Prostate gland (tissue), 2 donors: ENCODE measurements at regions not wholly inside any gene's neighbourhood (a gene's known extent, or its start where the extent isn't known, plus 50 kb on each side); places are given as distances from the start of the nearest gene placed in this dataset.

Source experiments
- DNase-seq: peaks from one replicate; pipeline ENCODE4 v3.0.0-alpha.2; 2019; ENCODE audit warnings: low spot score
- H3K27ac ChIP-seq, 2 donors: fragments of 200-600 bp; sonication (generic); 2 replicates each; pipeline ENCODE4 v1.5.1; 2017 to 2019
- H3K27me3 ChIP-seq: fragments of 200-600 bp; sonication (generic); replicated peaks from 2 replicates; pipeline ENCODE4 v1.5.1; 2019; ENCODE audit not compliant: insufficient read depth
- H3K36me3 ChIP-seq, 2 donors: fragments of 200-600 bp; sonication (generic); 1 replicate in 1 of 2; 2 replicates in 1 of 2; pipeline versions ENCODE4 v1.5.1 to v1.8.1; 2017 to 2019
- H3K4me1 ChIP-seq: fragments of 200-600 bp; sonication (generic); replicated peaks from 2 replicates; pipeline ENCODE4 v1.5.1; 2019
- H3K4me3 ChIP-seq, 2 donors: fragments of 200-600 bp; sonication (generic); 2 replicates each; pipeline ENCODE4 v1.5.1; 2017 to 2019
- H3K9me3 ChIP-seq: fragments of 200-600 bp; sonication (generic); 2 replicates; pipeline ENCODE4 v1.5.1; 2017
- POLR2A ChIP-seq: fragments of 450-650 bp; IDR thresholded peaks from one replicate; pipeline ENCODE4 v1.6.1; 2016; ENCODE audit warnings: antibody characterized with exemption, mild to moderate bottlenecking
- POLR2AphosphoS5 ChIP-seq: sonication (generic); formaldehyde crosslinking; IDR thresholded peaks from one replicate; pipeline ENCODE4 v1.6.1; 2017; ENCODE audit warnings: antibody characterized with exemption
- WGBS: methylation state at CpG from one replicate; pipeline ENCODE4 v1.1.5; 2018; 5-methylcytosine and 5-hydroxymethylcytosine counted together
- intact Hi-C: fragments of 100-400 bp; cut with DNase I; formaldehyde crosslinking; loops from one replicate; pipeline ENCODE4 v1.14.2; 2022
- TF ChIP-seq, protein P1 (sequence below), 4 experiments: fragments of 200-600 bp in 2 of 4; fragments of 450-650 bp in 2 of 4; sonication (generic) in 2 of 4; IDR thresholded peaks; 1 replicate in 3 of 4; 2 replicates in 1 of 4; pipeline ENCODE4 v1.5.1; 2016 to 2019; ENCODE audit warnings: antibody characterized with exemption in 4 of 4, mild to moderate bottlenecking in 2 of 4, moderate library complexity in 2 of 4

DNA sequence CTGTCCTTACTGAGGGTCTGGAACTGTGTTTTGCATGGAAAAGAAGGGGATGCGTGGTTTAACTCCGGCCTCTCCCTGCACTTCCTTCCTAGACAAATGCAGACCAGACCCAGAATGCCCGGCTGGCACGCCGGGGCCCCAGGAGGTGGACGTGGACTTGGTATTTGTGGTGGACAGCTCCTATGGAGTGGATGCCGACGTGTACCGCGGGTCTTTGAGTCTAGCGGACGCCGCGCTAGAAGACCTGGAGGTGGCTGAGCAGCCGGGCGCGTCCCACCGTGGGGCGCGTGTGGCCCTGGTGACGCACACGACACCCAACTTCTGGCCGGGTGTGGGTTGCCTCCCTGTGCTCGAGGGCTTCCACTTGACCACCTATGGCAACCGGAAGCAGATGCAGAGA lies 81.8 kb upstream of the COL6A5 start:
- no peak overlapping the region for H3K4me3 ChIP-seq
- no peaks in the 10 kb centered on the region for H3K36me3 ChIP-seq
- TF ChIP-seq POLR2A (no peak), POLR2AphosphoS5 (no peak)
- TF ChIP-seq, protein P1, sequence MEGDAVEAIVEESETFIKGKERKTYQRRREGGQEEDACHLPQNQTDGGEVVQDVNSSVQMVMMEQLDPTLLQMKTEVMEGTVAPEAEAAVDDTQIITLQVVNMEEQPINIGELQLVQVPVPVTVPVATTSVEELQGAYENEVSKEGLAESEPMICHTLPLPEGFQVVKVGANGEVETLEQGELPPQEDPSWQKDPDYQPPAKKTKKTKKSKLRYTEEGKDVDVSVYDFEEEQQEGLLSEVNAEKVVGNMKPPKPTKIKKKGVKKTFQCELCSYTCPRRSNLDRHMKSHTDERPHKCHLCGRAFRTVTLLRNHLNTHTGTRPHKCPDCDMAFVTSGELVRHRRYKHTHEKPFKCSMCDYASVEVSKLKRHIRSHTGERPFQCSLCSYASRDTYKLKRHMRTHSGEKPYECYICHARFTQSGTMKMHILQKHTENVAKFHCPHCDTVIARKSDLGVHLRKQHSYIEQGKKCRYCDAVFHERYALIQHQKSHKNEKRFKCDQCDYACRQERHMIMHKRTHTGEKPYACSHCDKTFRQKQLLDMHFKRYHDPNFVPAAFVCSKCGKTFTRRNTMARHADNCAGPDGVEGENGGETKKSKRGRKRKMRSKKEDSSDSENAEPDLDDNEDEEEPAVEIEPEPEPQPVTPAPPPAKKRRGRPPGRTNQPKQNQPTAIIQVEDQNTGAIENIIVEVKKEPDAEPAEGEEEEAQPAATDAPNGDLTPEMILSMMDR (IDR thresholded peaks at IDR 0.05): no peak
- H3K27ac ChIP-seq: no peak overlapping the region
- H3K9me3 ChIP-seq: no peaks in the 10 kb centered on the region
- H3K27me3 ChIP-seq: no peaks in the 10 kb centered on the region
- DNase-seq: no peak
- no peaks in the 10 kb centered on the region for H3K4me1 ChIP-seq
- 97% methylated on average over 25 of the region's 25 CpGs for WGBS
- intact Hi-C loops: no loop called here

DNA sequence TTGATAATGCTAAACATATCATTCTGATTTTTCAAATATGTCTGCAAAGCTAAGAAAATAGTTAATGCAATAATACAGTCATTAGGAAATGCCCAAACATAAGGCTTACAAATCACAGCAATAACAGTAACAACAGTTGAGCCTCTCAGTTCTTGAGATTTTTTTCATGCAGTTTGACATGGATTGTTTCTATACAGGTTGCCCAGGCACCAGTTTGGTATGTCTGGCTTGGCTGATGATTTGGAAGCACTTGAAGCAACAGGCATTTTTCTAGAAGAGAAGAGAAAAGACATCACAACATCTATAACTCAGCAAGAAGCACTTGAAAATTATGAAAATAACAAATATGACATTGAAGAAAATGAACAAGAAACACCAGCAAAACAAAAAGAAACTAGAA lies 78.7 kb upstream of the COL6A5 start:
- H3K9me3 ChIP-seq: no peaks in the 10 kb centered on the region
- no peak overlapping the region for H3K4me3 ChIP-seq
- TF ChIP-seq POLR2AphosphoS5 (no peak), POLR2A (no peak)
- TF ChIP-seq, protein P1 (IDR thresholded peaks at IDR 0.05): no peak
- DNase-seq: no peak
- H3K4me1 ChIP-seq: no peaks in the 10 kb centered on the region
- intact Hi-C loops: no loop called here
- no peaks in the 10 kb centered on the region for H3K27me3 ChIP-seq
- H3K27ac ChIP-seq: no peak overlapping the region
- H3K36me3 ChIP-seq: no peaks in the 10 kb centered on the region

- Histone ChIP-seq H3K9me3 (no peaks in the 10 kb centered on the region), H3K27ac (no peak overlapping the region), H3K36me3 (no peaks in the 10 kb centered on the region), H3K27me3 (no peaks in the 10 kb centered on the region), H3K4me3 (no peak overlapping the region), H3K4me1 (no peaks in the 10 kb centered on the region)
- WGBS: 8% methylated on average over 8 of the region's 8 CpGs
- intact Hi-C loops: loop anchor here (10.0 kb wide), 1 partner anchor 618 kb away; the partner anchor contains the start of gene ATP2C1
- no peak for DNase-seq
- no peak for TF ChIP-seq POLR2AphosphoS5
- TF ChIP-seq, protein P1 (IDR thresholded peaks at IDR 0.05): peak; percentile 23 to 66 (median 55)
These were observed 69.2 kb upstream of the COL6A5 start for GRCh38 chr3:130276203-130276803.

- DNase-seq: no peak
- H3K27ac ChIP-seq: no peak overlapping the region
- no peak overlapping the region for H3K4me3 ChIP-seq
- intact Hi-C loops: no loop called here
- no peaks in the 10 kb centered on the region for H3K36me3 ChIP-seq
- H3K27me3 ChIP-seq: no peaks in the 10 kb centered on the region
- WGBS: 100% methylated on average over 1 of the region's 1 CpG
- no peak for TF ChIP-seq POLR2A
- TF ChIP-seq, protein P1 (IDR thresholded peaks at IDR 0.05): no peak
- no peak for TF ChIP-seq POLR2AphosphoS5
- no peaks in the 10 kb centered on the region for H3K9me3 ChIP-seq
- no peaks in the 10 kb centered on the region for H3K4me1 ChIP-seq
These were observed 56.8 kb upstream of the COL6A5 start for GRCh38 chr3:130288670-130289069.

GRCh38 chr3:130291148-130291547 lies 54.3 kb upstream of the COL6A5 start:
- Histone ChIP-seq H3K27ac (no peak overlapping the region), H3K4me1 (no peaks in the 10 kb centered on the region), H3K36me3 (no peaks in the 10 kb centered on the region), H3K9me3 (no peaks in the 10 kb centered on the region), H3K27me3 (no peaks in the 10 kb centered on the region), H3K4me3 (no peak overlapping the region)
- TF ChIP-seq, protein P1 (IDR thresholded peaks at IDR 0.05): no peak
- TF ChIP-seq POLR2A (no peak), POLR2AphosphoS5 (no peak)
- no peak for DNase-seq
- 86% methylated on average over 2 of the region's 2 CpGs for WGBS
- intact Hi-C loops: no loop called here
